Astrocyte of the cerebellum (primary cell): ENCODE measurements at regions not wholly inside any gene's neighbourhood (a gene's known extent, or its start where the extent isn't known, plus 50 kb on each side); places are given as distances from the start of the nearest gene placed in this dataset.

Source experiments
- DNase-seq: peaks from one replicate; pipeline ENCODE4 v3.0.0-alpha.2; 2011; ENCODE audit warnings: low read depth
- H3K4me3 ChIP-seq: 2 replicates; pipeline ENCODE4 v1.5.1; 2011; ENCODE audit warnings: mild to moderate bottlenecking, low read depth, low read length, moderate library complexity
- in situ Hi-C: cut with HindIII; loops from 2 replicates; pipeline ENCODE4 v1.10.0; 2017; ENCODE audit warnings: low sequenced_read_pairs
- TF ChIP-seq, protein P1 (sequence below): IDR thresholded peaks from 2 replicates; pipeline ENCODE4 v1.5.1; 2012; ENCODE audit warnings: low read length, low read depth, moderate library complexity, mild to moderate bottlenecking; ENCODE audit errors: missing control alignments

DNA sequence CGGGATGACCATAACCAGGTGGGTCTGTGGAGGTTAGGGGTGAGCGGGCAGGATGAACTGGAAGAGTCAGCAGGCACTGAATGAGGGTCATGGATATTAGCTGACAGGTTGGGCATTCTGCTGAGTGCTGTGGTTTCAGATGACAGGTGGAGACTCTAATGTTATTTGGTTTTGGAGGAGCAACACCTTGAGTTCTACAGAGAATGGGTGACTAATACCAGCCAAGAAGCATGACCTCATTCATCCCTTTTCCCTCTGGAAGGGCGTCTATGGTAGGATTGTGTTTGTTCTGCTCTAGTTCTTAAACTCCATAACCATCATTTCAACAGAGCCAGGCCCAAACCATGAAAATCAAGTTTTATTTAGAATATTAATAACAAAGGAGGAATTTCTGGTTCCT lies 550.7 kb upstream of the LMCD1 start:
- TF ChIP-seq, protein P1, sequence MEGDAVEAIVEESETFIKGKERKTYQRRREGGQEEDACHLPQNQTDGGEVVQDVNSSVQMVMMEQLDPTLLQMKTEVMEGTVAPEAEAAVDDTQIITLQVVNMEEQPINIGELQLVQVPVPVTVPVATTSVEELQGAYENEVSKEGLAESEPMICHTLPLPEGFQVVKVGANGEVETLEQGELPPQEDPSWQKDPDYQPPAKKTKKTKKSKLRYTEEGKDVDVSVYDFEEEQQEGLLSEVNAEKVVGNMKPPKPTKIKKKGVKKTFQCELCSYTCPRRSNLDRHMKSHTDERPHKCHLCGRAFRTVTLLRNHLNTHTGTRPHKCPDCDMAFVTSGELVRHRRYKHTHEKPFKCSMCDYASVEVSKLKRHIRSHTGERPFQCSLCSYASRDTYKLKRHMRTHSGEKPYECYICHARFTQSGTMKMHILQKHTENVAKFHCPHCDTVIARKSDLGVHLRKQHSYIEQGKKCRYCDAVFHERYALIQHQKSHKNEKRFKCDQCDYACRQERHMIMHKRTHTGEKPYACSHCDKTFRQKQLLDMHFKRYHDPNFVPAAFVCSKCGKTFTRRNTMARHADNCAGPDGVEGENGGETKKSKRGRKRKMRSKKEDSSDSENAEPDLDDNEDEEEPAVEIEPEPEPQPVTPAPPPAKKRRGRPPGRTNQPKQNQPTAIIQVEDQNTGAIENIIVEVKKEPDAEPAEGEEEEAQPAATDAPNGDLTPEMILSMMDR, result no peak
- no peak overlapping the region for H3K4me3 ChIP-seq
- DNase-seq, result no peak
- in situ Hi-C loops, result no loop called here

DNA sequence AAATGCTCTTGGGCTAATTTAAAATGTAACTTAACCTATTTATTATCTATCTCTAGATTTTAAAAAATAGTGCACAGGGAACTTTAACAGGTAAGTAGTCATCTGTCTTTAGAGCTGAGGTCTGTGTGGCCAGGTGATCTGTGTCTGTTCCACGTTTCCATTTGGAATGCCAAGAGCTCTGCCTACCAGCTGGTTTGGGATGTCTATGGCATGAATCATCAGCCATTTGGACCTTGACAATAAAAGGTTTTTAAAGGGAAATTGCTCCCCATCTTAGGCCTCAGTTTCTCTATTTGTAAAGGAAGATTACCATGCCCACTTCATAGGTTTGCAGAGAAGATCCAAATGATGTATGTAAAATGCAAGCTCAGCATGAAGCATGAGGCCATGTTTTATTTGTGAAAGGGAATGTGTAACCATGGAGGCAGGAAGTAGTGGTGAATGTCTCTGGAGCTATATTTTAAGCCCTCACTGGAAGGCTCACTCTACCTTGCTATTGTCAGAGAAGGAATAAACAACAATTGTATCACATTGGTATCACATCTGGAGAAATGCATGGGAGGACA lies 548.1 kb upstream of the LMCD1 start:
- TF ChIP-seq, protein P1, result no peak
- no peak overlapping the region for H3K4me3 ChIP-seq
- DNase-seq, result no peak
- in situ Hi-C loops, result no loop called here

DNA sequence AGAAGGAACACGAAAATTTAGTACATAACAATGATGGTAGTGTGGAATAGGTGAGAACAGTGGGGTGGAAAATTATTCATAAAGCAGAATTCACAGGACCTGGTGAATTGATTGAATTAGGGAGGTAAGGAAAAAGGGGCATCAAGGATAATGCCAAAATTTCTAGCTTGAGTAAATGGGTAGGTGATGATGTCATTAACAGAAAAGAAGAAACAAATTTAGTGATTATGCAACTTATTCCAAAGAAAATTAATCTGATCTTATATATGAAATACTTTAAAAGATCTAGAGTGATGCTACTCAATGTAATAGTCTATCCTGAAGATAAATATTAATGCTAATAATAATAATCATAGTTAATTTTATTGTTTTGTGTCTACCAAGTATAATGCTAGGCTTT lies 544.6 kb upstream of the LMCD1 start:
- H3K4me3 ChIP-seq, result no peak overlapping the region
- TF ChIP-seq, protein P1, result no peak
- no peak for DNase-seq
- in situ Hi-C loops, result no loop called here

DNA sequence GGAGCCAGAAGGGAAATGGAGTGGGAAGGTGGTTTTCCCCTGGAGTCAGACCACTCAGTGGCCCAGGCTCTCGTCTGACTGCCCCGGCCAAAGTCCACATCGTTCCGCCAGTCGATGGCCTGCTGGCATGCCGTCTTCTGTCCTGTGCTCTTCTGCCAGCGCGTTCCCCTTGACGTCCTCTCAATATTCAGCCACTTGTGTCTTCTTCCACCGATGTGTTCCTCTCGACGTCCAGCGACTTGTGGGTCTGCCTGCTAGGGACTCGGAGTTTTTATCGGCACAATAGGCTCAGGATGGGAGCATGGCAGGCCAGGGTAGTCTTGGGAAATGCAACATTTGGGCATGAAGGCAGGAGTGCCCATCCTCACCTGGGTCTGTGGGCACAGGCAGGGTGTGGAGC lies 542.5 kb upstream of the LMCD1 start:
- TF ChIP-seq, protein P1, result no peak
- no peak overlapping the region for H3K4me3 ChIP-seq
- in situ Hi-C loops, result no loop called here
- no peak for DNase-seq

DNA sequence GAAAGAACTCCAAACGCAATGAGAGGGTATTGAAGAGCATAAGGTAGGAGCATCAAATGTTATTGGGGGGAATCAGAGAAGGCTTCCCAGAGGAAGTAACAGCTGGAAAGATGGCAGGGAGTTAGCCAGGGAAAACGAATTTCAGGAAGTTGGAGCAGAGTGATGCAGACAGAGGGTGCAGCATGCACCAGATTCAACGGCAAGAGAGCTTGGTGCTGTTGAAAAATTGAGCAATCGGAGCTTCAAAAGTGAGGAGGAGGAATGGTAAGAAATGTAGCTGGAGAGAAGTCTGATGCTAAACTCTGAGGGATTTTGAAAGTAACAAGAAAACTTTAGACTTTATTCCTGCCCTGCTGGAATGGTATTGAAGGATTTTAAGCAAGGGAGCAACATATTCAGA lies 541.0 kb upstream of the LMCD1 start:
- DNase-seq, result no peak
- in situ Hi-C loops, result no loop called here
- no peak overlapping the region for H3K4me3 ChIP-seq
- TF ChIP-seq, protein P1, result no peak

DNA sequence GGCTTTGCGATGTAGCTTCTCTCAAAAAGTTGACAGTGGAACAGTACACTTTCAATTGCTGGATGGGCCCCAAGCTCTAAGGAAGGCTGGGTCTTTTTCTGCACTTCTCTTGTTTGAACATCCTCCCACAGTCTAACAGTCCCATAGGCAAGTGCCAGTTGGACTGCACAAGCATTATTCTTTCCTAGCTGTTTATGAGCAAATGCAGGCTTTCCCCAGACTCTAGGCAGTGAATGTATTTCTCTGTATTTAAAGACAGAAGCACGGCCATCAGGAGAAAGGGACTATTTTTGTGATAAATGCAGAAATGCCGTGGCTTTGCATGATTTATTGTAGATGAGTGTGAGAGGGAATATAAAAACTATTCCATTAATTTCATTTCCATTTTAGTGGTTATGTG lies 539.3 kb upstream of the LMCD1 start:
- no peak for DNase-seq
- in situ Hi-C loops, result no loop called here
- TF ChIP-seq, protein P1, result no peak
- H3K4me3 ChIP-seq, result no peak overlapping the region

DNA sequence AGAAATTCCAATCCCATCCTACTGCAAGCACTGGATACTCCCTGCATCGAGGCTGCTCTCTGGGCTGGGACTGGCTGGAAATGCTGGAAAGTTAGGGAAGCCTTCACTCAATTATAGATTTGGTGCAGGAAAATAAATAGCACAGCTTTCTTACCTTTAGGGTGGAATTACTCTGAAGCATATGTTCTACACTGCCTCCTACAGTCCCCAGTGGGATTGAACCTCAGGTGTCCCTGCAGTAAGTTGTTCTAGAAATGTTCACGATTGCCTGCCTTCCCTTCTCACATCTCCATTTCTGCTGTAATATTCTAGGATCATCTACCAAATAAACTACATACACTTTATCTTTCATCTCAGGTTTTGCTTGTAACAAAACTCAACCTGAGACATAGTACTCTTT lies 536.7 kb upstream of the LMCD1 start:
- TF ChIP-seq, protein P1, result no peak
- no peak overlapping the region for H3K4me3 ChIP-seq
- no peak for DNase-seq
- in situ Hi-C loops, result no loop called here
